ENCODE measurements at regions not wholly inside any gene's neighbourhood (a gene's known extent, or its start where the extent isn't known, plus 50 kb on each side); places are given as distances from the start of the nearest gene placed in this dataset.
"Not testable (repeated sequence)": the region's sequence is repeated elsewhere in the genome, so short reads cannot be mapped to it uniquely, and the experiment has no call there.

- no peak for FAIRE-seq
These were observed 663.7 kb upstream of the LRATD1 start for GRCh38 chr2:13968811-13969210.

- no peak for FAIRE-seq
These were observed 646.3 kb upstream of the LRATD1 start for GRCh38 chr2:13986119-13986720.

- FAIRE-seq: no peak
These were observed 636.0 kb upstream of the LRATD1 start for GRCh38 chr2:13996527-13996926.

GRCh38 chr2:14011190-14011589 lies 621.3 kb upstream of the LRATD1 start:
- no peak for FAIRE-seq

- FAIRE-seq: no peak
These were observed 617.3 kb upstream of the LRATD1 start for GRCh38 chr2:14015113-14015630.

GRCh38 chr2:14016289-14016955 lies 616.1 kb upstream of the LRATD1 start:
- FAIRE-seq: no peak

- no peak for FAIRE-seq
These were observed 613.9 kb upstream of the LRATD1 start for GRCh38 chr2:14018620-14019019.

GRCh38 chr2:14023558-14023957 lies 609.0 kb upstream of the LRATD1 start:
- FAIRE-seq: no peak

- no peak for FAIRE-seq
These were observed 593.4 kb upstream of the LRATD1 start for GRCh38 chr2:14039134-14039533.

GRCh38 chr2:14047491-14047890 lies 585.0 kb upstream of the LRATD1 start:
- no peak for FAIRE-seq

- no peak for FAIRE-seq
These were observed 581.1 kb upstream of the LRATD1 start for GRCh38 chr2:14051401-14051800.

GRCh38 chr2:14053105-14053504 lies 579.4 kb upstream of the LRATD1 start:
- FAIRE-seq: no peak

GRCh38 chr2:14064346-14064745 lies 568.2 kb upstream of the LRATD1 start:
- no peak for FAIRE-seq

- no peak for FAIRE-seq
These were observed 560.2 kb upstream of the LRATD1 start for GRCh38 chr2:14072338-14072737.

- FAIRE-seq: no peak
These were observed 557.8 kb upstream of the LRATD1 start for GRCh38 chr2:14074691-14075090.

- FAIRE-seq: no peak
These were observed 552.9 kb upstream of the LRATD1 start for GRCh38 chr2:14079576-14079975.

- FAIRE-seq: no peak
These were observed 551.0 kb upstream of the LRATD1 start for GRCh38 chr2:14081521-14081920.

GRCh38 chr2:14082640-14083039 lies 549.9 kb upstream of the LRATD1 start:
- no peak for FAIRE-seq

GRCh38 chr2:14094592-14094991 lies 537.9 kb upstream of the LRATD1 start:
- no peak for FAIRE-seq

- FAIRE-seq: not testable (repeated sequence)
These were observed 533.4 kb upstream of the LRATD1 start for GRCh38 chr2:14099101-14099500.

GRCh38 chr2:14114275-14114674 lies 518.2 kb upstream of the LRATD1 start:
- peak; percentile 66 for FAIRE-seq

GRCh38 chr2:14120376-14120775 lies 512.1 kb upstream of the LRATD1 start:
- no peak for FAIRE-seq

GRCh38 chr2:14123436-14124103 lies 508.9 kb upstream of the LRATD1 start:
- no peak for FAIRE-seq

- FAIRE-seq: no peak
These were observed 506.8 kb upstream of the LRATD1 start for GRCh38 chr2:14125624-14126293.

Measured in G401.6 (cell line).